ENCODE measurements at regions not wholly inside any gene's neighbourhood (a gene's known extent, or its start where the extent isn't known, plus 50 kb on each side); places are given as distances from the start of the nearest gene placed in this dataset.

DNA sequence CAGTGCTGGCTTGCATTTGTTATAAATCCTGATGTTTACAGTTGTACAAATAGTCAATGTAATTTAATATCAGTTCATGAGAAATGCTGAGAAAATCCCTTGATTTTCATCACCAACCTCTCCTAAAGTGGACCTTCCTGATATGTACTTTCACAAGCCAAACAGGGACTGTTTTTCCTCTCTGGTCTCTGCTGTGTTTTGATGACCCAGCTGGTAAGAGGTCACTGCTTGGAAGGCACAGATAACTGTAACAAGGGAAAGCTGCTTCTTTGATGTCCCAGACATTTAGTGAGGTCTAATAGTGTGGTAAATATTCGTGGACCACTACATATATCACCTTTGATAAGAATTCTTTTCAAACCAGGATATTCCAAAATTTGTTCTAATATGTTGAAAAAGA is 68.7 kb upstream of the HAPLN1 start:
- H2AFZ ChIP-seq (ENCODE audit: low read length), result no peak overlapping the region
- no peaks in the 10 kb centered on the region for H4K20me1 ChIP-seq (ENCODE audit: low read length)
- no peak for TF ChIP-seq EZH2 (IDR thresholded peaks at IDR 0.05; ENCODE audit: low read length, unreplicated experiment)
- TF ChIP-seq, protein P1, sequence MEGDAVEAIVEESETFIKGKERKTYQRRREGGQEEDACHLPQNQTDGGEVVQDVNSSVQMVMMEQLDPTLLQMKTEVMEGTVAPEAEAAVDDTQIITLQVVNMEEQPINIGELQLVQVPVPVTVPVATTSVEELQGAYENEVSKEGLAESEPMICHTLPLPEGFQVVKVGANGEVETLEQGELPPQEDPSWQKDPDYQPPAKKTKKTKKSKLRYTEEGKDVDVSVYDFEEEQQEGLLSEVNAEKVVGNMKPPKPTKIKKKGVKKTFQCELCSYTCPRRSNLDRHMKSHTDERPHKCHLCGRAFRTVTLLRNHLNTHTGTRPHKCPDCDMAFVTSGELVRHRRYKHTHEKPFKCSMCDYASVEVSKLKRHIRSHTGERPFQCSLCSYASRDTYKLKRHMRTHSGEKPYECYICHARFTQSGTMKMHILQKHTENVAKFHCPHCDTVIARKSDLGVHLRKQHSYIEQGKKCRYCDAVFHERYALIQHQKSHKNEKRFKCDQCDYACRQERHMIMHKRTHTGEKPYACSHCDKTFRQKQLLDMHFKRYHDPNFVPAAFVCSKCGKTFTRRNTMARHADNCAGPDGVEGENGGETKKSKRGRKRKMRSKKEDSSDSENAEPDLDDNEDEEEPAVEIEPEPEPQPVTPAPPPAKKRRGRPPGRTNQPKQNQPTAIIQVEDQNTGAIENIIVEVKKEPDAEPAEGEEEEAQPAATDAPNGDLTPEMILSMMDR (conservative IDR thresholded peaks at IDR 0.05; ENCODE audit: low read depth, low read length), result no peak
- TF ChIP-seq EZH2phosphoT487 (IDR thresholded peaks at IDR 0.05; ENCODE audit: borderline replicate concordance, low read length), result no peak
- no peaks in the 10 kb centered on the region for H3K79me2 ChIP-seq (ENCODE audit: low read length)
- H3K4me1 ChIP-seq (ENCODE audit: insufficient read depth, low read length), result no peaks in the 10 kb centered on the region
- DNase-seq (no peak), ATAC-seq (no peak)
- no peaks in the 10 kb centered on the region for H3F3A ChIP-seq (ENCODE audit: low read length, unreplicated experiment)
- CTCF ChIA-PET, result no interaction called here
- H3K4me2 ChIP-seq (ENCODE audit: low read length), result no peak overlapping the region
- no TSS peak for BruUV-seq (replicated peaks)
- no peak overlapping the region for H3K4me3 ChIP-seq (ENCODE audit: low read length)
- intact Hi-C loops (cut with micrococcal nuclease), result no loop called here
- no peaks in the 10 kb centered on the region for H3K27me3 ChIP-seq (ENCODE audit: low read length)
- no peaks in the 10 kb centered on the region for H3K36me3 ChIP-seq (ENCODE audit: low read depth, low read length)
- no peaks in the 10 kb centered on the region for H3K9me2 ChIP-seq (replicated peaks; ENCODE audit: low read length)
- no peaks in the 10 kb centered on the region for H3K9me3 ChIP-seq (ENCODE audit: low read length)
- H3K27ac ChIP-seq (ENCODE audit: low read length), result no peak overlapping the region
- POLR2A ChIA-PET (ENCODE audit: unreplicated experiment), result no interaction called here
- no peak overlapping the region for H3K9ac ChIP-seq (ENCODE audit: low read length)

DNA sequence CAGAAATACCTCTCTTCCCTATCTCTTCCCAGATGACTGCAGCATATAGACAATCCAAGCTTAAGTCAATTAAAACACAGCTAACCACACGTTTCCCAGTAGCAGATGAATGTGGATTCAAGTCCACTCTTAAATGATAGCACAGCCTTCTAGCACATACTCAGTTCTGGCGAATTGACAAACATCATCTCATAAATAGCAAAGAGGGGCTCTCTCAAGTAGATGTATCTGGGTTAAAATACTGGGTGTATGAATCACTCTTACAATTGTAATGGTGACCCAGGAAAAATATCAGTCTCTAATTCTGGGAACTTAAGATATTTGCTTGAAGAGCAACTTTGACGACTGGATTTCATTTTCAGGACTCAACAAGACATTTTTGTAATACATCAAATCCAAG is 67.0 kb upstream of the HAPLN1 start:
- Histone ChIP-seq H3K4me1 (ENCODE audit: insufficient read depth, low read length) (no peaks in the 10 kb centered on the region), H3K27ac (ENCODE audit: low read length) (no peak overlapping the region), H3F3A (ENCODE audit: low read length, unreplicated experiment) (no peaks in the 10 kb centered on the region), H3K79me2 (ENCODE audit: low read length) (no peaks in the 10 kb centered on the region), H3K36me3 (ENCODE audit: low read depth, low read length) (no peaks in the 10 kb centered on the region), H3K27me3 (ENCODE audit: low read length) (no peaks in the 10 kb centered on the region), H4K20me1 (ENCODE audit: low read length) (no peaks in the 10 kb centered on the region), H3K9me2 (replicated peaks; ENCODE audit: low read length) (no peaks in the 10 kb centered on the region), H2AFZ (ENCODE audit: low read length) (no peak overlapping the region), H3K9ac (ENCODE audit: low read length) (no peak overlapping the region), H3K4me3 (ENCODE audit: low read length) (no peak overlapping the region), H3K9me3 (ENCODE audit: low read length) (no peaks in the 10 kb centered on the region), H3K4me2 (ENCODE audit: low read length) (no peak overlapping the region)
- POLR2A ChIA-PET (ENCODE audit: unreplicated experiment), result no interaction called here
- intact Hi-C loops (cut with micrococcal nuclease), result no loop called here
- TF ChIP-seq, protein P1 (conservative IDR thresholded peaks at IDR 0.05; ENCODE audit: low read depth, low read length), result no peak
- TF ChIP-seq EZH2phosphoT487 (IDR thresholded peaks at IDR 0.05; ENCODE audit: borderline replicate concordance, low read length) (no peak), EZH2 (IDR thresholded peaks at IDR 0.05; ENCODE audit: low read length, unreplicated experiment) (no peak)
- ATAC-seq (no peak), DNase-seq (no peak)
- CTCF ChIA-PET, result no interaction called here
- no TSS peak for BruUV-seq (replicated peaks)

DNA sequence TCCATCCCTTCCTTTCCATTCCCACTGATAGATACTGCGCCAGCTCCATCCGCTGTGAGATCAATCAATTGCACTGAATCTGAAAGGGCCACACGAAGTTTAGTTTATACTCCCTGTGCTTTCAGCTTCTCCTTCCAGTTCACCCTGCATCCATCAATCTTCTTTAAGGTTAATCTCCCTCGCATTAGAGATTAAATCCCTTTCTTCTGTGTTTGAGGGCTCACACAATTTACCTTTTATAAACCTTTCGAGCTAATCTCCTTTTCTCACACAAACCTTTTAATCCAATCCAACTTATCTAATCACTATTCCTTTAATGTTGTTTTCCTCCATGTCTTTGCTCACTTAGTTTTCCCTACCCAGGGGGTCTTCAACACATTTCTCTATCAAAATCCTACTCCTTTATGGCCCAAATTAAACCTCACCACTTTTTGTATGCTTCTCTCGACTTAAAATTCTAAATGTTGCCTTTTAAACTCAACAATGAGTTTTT is 64.6 kb upstream of the HAPLN1 start:
- H3K4me1 ChIP-seq (ENCODE audit: insufficient read depth, low read length), result no peaks in the 10 kb centered on the region
- H4K20me1 ChIP-seq (ENCODE audit: low read length), result no peaks in the 10 kb centered on the region
- intact Hi-C loops (cut with micrococcal nuclease), result no loop called here
- no peak overlapping the region for H3K9ac ChIP-seq (ENCODE audit: low read length)
- no peaks in the 10 kb centered on the region for H3K27me3 ChIP-seq (ENCODE audit: low read length)
- BruUV-seq (replicated peaks), result no TSS peak
- TF ChIP-seq, protein P1 (conservative IDR thresholded peaks at IDR 0.05; ENCODE audit: low read depth, low read length), result no peak
- TF ChIP-seq EZH2phosphoT487 (IDR thresholded peaks at IDR 0.05; ENCODE audit: borderline replicate concordance, low read length), result no peak
- TF ChIP-seq EZH2 (IDR thresholded peaks at IDR 0.05; ENCODE audit: low read length, unreplicated experiment), result no peak
- POLR2A ChIA-PET (ENCODE audit: unreplicated experiment), result interaction anchor here (0.6 kb wide), 1 partner anchor 27 kb away, joined by 4 read pairs; no protein-coding TSS in a partner anchor
- no peaks in the 10 kb centered on the region for H3K9me3 ChIP-seq (ENCODE audit: low read length)
- no peak overlapping the region for H3K4me3 ChIP-seq (ENCODE audit: low read length)
- H3K27ac ChIP-seq (ENCODE audit: low read length), result no peak overlapping the region
- no peak overlapping the region for H3K4me2 ChIP-seq (ENCODE audit: low read length)
- CTCF ChIA-PET, result no interaction called here
- no peaks in the 10 kb centered on the region for H3K79me2 ChIP-seq (ENCODE audit: low read length)
- H3F3A ChIP-seq (ENCODE audit: low read length, unreplicated experiment), result no peaks in the 10 kb centered on the region
- no peak overlapping the region for H2AFZ ChIP-seq (ENCODE audit: low read length)
- ATAC-seq, result no peak
- H3K9me2 ChIP-seq (replicated peaks; ENCODE audit: low read length), result no peaks in the 10 kb centered on the region
- H3K36me3 ChIP-seq (ENCODE audit: low read depth, low read length), result no peaks in the 10 kb centered on the region
- no peak for DNase-seq
